Gastroesophageal sphincter (tissue), 3 donors: ENCODE measurements at regions not wholly inside any gene's neighbourhood (a gene's known extent, or its start where the extent isn't known, plus 50 kb on each side); places are given as distances from the start of the nearest gene placed in this dataset.

Experiments used
- POLR2A ChIP-seq, 2 donors: fragments of 450-650 bp; IDR thresholded peaks; one replicate each; pipeline ENCODE4 v1.6.1; 2017; ENCODE audit warnings: antibody characterized with exemption in 2 of 2, mild to moderate bottlenecking in 2 of 2, moderate library complexity in 1 of 2
- TF ChIP-seq, protein P1 (sequence below), 4 experiments: fragments of 200-600 bp in 2 of 4; fragments of 450-650 bp in 2 of 4; sonication (generic) in 1 of 4; IDR thresholded peaks; one replicate each; pipeline ENCODE4 v1.5.1; 2017 to 2019; ENCODE audit warnings: antibody characterized with exemption in 4 of 4, mild to moderate bottlenecking in 2 of 4, moderate library complexity in 2 of 4

GRCh38 chr7:46744957-46745706 lies 824.1 kb upstream of the IGFBP3 start:
- TF ChIP-seq POLR2A (IDR thresholded peaks at IDR 0.05), result no peak
- TF ChIP-seq, protein P1, sequence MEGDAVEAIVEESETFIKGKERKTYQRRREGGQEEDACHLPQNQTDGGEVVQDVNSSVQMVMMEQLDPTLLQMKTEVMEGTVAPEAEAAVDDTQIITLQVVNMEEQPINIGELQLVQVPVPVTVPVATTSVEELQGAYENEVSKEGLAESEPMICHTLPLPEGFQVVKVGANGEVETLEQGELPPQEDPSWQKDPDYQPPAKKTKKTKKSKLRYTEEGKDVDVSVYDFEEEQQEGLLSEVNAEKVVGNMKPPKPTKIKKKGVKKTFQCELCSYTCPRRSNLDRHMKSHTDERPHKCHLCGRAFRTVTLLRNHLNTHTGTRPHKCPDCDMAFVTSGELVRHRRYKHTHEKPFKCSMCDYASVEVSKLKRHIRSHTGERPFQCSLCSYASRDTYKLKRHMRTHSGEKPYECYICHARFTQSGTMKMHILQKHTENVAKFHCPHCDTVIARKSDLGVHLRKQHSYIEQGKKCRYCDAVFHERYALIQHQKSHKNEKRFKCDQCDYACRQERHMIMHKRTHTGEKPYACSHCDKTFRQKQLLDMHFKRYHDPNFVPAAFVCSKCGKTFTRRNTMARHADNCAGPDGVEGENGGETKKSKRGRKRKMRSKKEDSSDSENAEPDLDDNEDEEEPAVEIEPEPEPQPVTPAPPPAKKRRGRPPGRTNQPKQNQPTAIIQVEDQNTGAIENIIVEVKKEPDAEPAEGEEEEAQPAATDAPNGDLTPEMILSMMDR (IDR thresholded peaks at IDR 0.05), result no peak
